ENCODE measurements at regions not wholly inside any gene's neighbourhood (a gene's known extent, or its start where the extent isn't known, plus 50 kb on each side); places are given as distances from the start of the nearest gene placed in this dataset.
"Not testable (repeated sequence)": the region's sequence is repeated elsewhere in the genome, so short reads cannot be mapped to it uniquely, and the experiment has no call there.

GRCh38 chr1:219020386-219020785, 153.3 kb upstream of the LYPLAL1 start:
- DNase-seq = no peak

GRCh38 chr1:219020846-219021245, 152.8 kb upstream of the LYPLAL1 start:
- DNase-seq = no peak

- no peak for DNase-seq
Observed at GRCh38 chr1:219027146-219027673, 146.5 kb upstream of the LYPLAL1 start.

- no peak for DNase-seq
Observed at GRCh38 chr1:219031809-219032208, 141.9 kb upstream of the LYPLAL1 start.

- DNase-seq = no peak
Observed at GRCh38 chr1:219038398-219038797, 135.3 kb upstream of the LYPLAL1 start.

GRCh38 chr1:219039017-219039681, 134.5 kb upstream of the LYPLAL1 start:
- DNase-seq = no peak

GRCh38 chr1:219039682-219040154, 134.0 kb upstream of the LYPLAL1 start:
- DNase-seq = no peak

- DNase-seq = no peak
Observed at GRCh38 chr1:219040291-219040690, 133.4 kb upstream of the LYPLAL1 start.

- no peak for DNase-seq
Observed at GRCh38 chr1:219041141-219041540, 132.5 kb upstream of the LYPLAL1 start.

GRCh38 chr1:219041818-219042217, 131.9 kb upstream of the LYPLAL1 start:
- no peak for DNase-seq

GRCh38 chr1:219042769-219043168, 130.9 kb upstream of the LYPLAL1 start:
- no peak for DNase-seq

GRCh38 chr1:219045246-219045645, 128.4 kb upstream of the LYPLAL1 start:
- DNase-seq = no peak

GRCh38 chr1:219049501-219049900, 124.2 kb upstream of the LYPLAL1 start:
- no peak for DNase-seq

GRCh38 chr1:219050086-219050821, 123.4 kb upstream of the LYPLAL1 start:
- DNase-seq = no peak

- no peak for DNase-seq
Observed at GRCh38 chr1:219050822-219051125, 122.9 kb upstream of the LYPLAL1 start.

- DNase-seq = no peak
Observed at GRCh38 chr1:219051547-219051946, 122.1 kb upstream of the LYPLAL1 start.

GRCh38 chr1:219058891-219059820, 114.5 kb upstream of the LYPLAL1 start:
- no peak for DNase-seq

GRCh38 chr1:219060798-219061197, 112.9 kb upstream of the LYPLAL1 start:
- DNase-seq = no peak

GRCh38 chr1:219062161-219062560, 111.5 kb upstream of the LYPLAL1 start:
- no peak for DNase-seq

GRCh38 chr1:219066098-219066497, 107.6 kb upstream of the LYPLAL1 start:
- DNase-seq = no peak

GRCh38 chr1:219066631-219067349, 106.9 kb upstream of the LYPLAL1 start:
- DNase-seq = no peak

GRCh38 chr1:219067350-219067712, 106.3 kb upstream of the LYPLAL1 start:
- DNase-seq = no peak

GRCh38 chr1:219070395-219070794, 103.3 kb upstream of the LYPLAL1 start:
- DNase-seq = not testable (repeated sequence)

Measured in activated CD8-positive, alpha-beta memory T cell treated with anti-CD3 and anti-CD28 coated beads, Interleukin-2, amount 50 U/mL, for 48 hours (primary cell).